HEK293T (cell line): ENCODE measurements at regions not wholly inside any gene's neighbourhood (a gene's known extent, or its start where the extent isn't known, plus 50 kb on each side); places are given as distances from the start of the nearest gene placed in this dataset.

Experiments used
- CTCF ChIA-PET: fragments of 350-600 bp; formaldehyde crosslinking; extraction: SDS; loops from one replicate; lab custom pipeline; 2021; ENCODE audit warnings: antibody characterized with exemption, inconsistent platforms; lab: Yijun Ruan, JAX
- POLR2A ChIA-PET: fragments of 350-600 bp; formaldehyde crosslinking; extraction: SDS; loops from one replicate; lab custom pipeline; 2020; ENCODE audit warnings: antibody characterized with exemption, inconsistent platforms; lab: Yijun Ruan, JAX
- DNase-seq: peaks from one replicate; pipeline ENCODE4 v3.0.0; 2012; ENCODE audit warnings: mixed read lengths; ENCODE audit errors: extremely low spot score
- ARNT ChIP-seq: fragments of 450-650 bp; IDR thresholded peaks from 2 replicates; pipeline ENCODE4 v1.6.1; 2017; ENCODE audit warnings: mild to moderate bottlenecking
- BHLHE40 ChIP-seq: fragments of 450-650 bp; IDR thresholded peaks from 2 replicates; pipeline ENCODE4 v1.6.1; 2016; ENCODE audit warnings: mild to moderate bottlenecking, moderate library complexity, borderline replicate concordance
- CTBP1 ChIP-seq: fragments of 450-650 bp; IDR thresholded peaks from 2 replicates; pipeline ENCODE4 v1.6.1; 2016; ENCODE audit warnings: borderline replicate concordance
- ELF4 ChIP-seq: fragments of 450-650 bp; IDR thresholded peaks from 2 replicates; pipeline ENCODE4 v1.6.1; 2017; ENCODE audit warnings: antibody characterized with exemption
- FOXA1 ChIP-seq: fragments of 450-650 bp; IDR thresholded peaks from 2 replicates; pipeline ENCODE4 v1.6.1; 2016; ENCODE audit warnings: mild to moderate bottlenecking
- FOXK2 ChIP-seq: fragments of 450-650 bp; IDR thresholded peaks from 2 replicates; pipeline ENCODE4 v1.6.1; 2016; ENCODE audit warnings: mild to moderate bottlenecking
- FOXM1 ChIP-seq: fragments of 450-650 bp; IDR thresholded peaks from 2 replicates; pipeline ENCODE4 v1.6.1; 2017; ENCODE audit warnings: mild to moderate bottlenecking, borderline replicate concordance
- HDGF ChIP-seq: fragments of 450-650 bp; IDR thresholded peaks from 2 replicates; pipeline ENCODE4 v1.6.1; 2017; ENCODE audit warnings: antibody characterized with exemption, borderline replicate concordance
- L3MBTL2 ChIP-seq: fragments of 450-650 bp; conservative IDR thresholded peaks from 2 replicates; pipeline ENCODE4 v1.6.1; 2016; ENCODE audit warnings: mild to moderate bottlenecking
- LEF1 ChIP-seq: fragments of 450-650 bp; IDR thresholded peaks from 2 replicates; pipeline ENCODE4 v1.6.1; 2017; ENCODE audit warnings: mild to moderate bottlenecking, borderline replicate concordance
- NFRKB ChIP-seq: fragments of 450-650 bp; IDR thresholded peaks from 2 replicates; pipeline ENCODE4 v1.6.1; 2016; ENCODE audit warnings: mild to moderate bottlenecking, moderate library complexity
- PKNOX1 ChIP-seq: fragments of 450-650 bp; IDR thresholded peaks from 2 replicates; pipeline ENCODE4 v1.6.1; 2016
- SP1 ChIP-seq: fragments of 450-650 bp; IDR thresholded peaks from 2 replicates; pipeline ENCODE4 v1.6.1; 2017
- SUZ12 ChIP-seq: fragments of 450-650 bp; IDR thresholded peaks from 2 replicates; pipeline ENCODE4 v1.6.1; 2016; ENCODE audit warnings: mild to moderate bottlenecking
- TARDBP ChIP-seq: fragments of 450-650 bp; IDR thresholded peaks from 2 replicates; pipeline ENCODE4 v1.6.1; 2016
- ZNF384 ChIP-seq: fragments of 450-650 bp; IDR thresholded peaks from 2 replicates; pipeline ENCODE4 v1.6.1; 2016

- POLR2A ChIA-PET, result no interaction called here
- no peak for TF ChIP-seq ARNT
- no peak for TF ChIP-seq ELF4
- no peak for TF ChIP-seq FOXM1
- no peak for TF ChIP-seq FOXK2
- no peak for TF ChIP-seq TARDBP
- no peak for TF ChIP-seq CTBP1
- no peak for TF ChIP-seq ZNF384
- TF ChIP-seq PKNOX1, result no peak
- TF ChIP-seq SP1, result no peak
- TF ChIP-seq NFRKB, result no peak
- TF ChIP-seq SUZ12, result no peak
- no peak for TF ChIP-seq HDGF
- no peak for TF ChIP-seq FOXA1
- no peak for TF ChIP-seq BHLHE40
- TF ChIP-seq L3MBTL2, result no peak
- TF ChIP-seq LEF1, result no peak
- DNase-seq, result no peak
- CTCF ChIA-PET, result no interaction called here
These were observed 613.5 kb upstream of the MGMT start for GRCh38 chr10:128853537-128853936.

- ChIA-PET CTCF (no interaction called here), POLR2A (no interaction called here)
- TF ChIP-seq FOXM1 (no peak), ELF4 (no peak), FOXA1 (no peak), CTBP1 (no peak), SP1 (no peak)
- no peak for DNase-seq
These were observed 612.8 kb upstream of the MGMT start for GRCh38 chr10:128854204-128854603.

- no peak for TF ChIP-seq FOXA1
- TF ChIP-seq CTBP1, result no peak
- no peak for TF ChIP-seq SUZ12
- TF ChIP-seq TARDBP, result no peak
- TF ChIP-seq ARNT, result no peak
- no peak for TF ChIP-seq NFRKB
- TF ChIP-seq PKNOX1, result no peak
- no peak for TF ChIP-seq L3MBTL2
- ChIA-PET POLR2A (no interaction called here), CTCF (no interaction called here)
- DNase-seq, result no peak
These were observed 612.1 kb upstream of the MGMT start for GRCh38 chr10:128854963-128855362.

GRCh38 chr10:128855618-128856428, 611.2 kb upstream of the MGMT start:
- no peak for TF ChIP-seq BHLHE40
- TF ChIP-seq ELF4, result no peak
- CTCF ChIA-PET, result no interaction called here
- POLR2A ChIA-PET, result no interaction called here
- no peak for DNase-seq

- peak; percentile 44 for DNase-seq
- CTCF ChIA-PET, result interaction anchor here (0.8 to 1.1 kb wide), 2 partner anchors 226 to 872 kb away, joined by 3 to 4 read pairs; no protein-coding TSS in a partner anchor
- no peak for TF ChIP-seq SP1
- TF ChIP-seq CTBP1, result no peak
- no peak for TF ChIP-seq PKNOX1
- TF ChIP-seq SUZ12, result no peak
- no peak for TF ChIP-seq HDGF
- no peak for TF ChIP-seq TARDBP
- TF ChIP-seq ZNF384, result no peak
- TF ChIP-seq FOXK2, result no peak
- TF ChIP-seq L3MBTL2, result no peak
- TF ChIP-seq BHLHE40, result no peak
- no peak for TF ChIP-seq FOXM1
- POLR2A ChIA-PET, result no interaction called here
These were observed 607.2 kb upstream of the MGMT start for GRCh38 chr10:128859738-128860386.

- POLR2A ChIA-PET, result no interaction called here
- no peak for DNase-seq
- CTCF ChIA-PET, result interaction anchor here (0.8 to 1.1 kb wide), 2 partner anchors 227 to 873 kb away, joined by 3 to 4 read pairs; no protein-coding TSS in a partner anchor
- TF ChIP-seq FOXM1, result no peak
- no peak for TF ChIP-seq FOXK2
- no peak for TF ChIP-seq BHLHE40
- TF ChIP-seq FOXA1, result no peak
- no peak for TF ChIP-seq SUZ12
- no peak for TF ChIP-seq L3MBTL2
- TF ChIP-seq PKNOX1, result no peak
- no peak for TF ChIP-seq ARNT
- no peak for TF ChIP-seq ELF4
- no peak for TF ChIP-seq LEF1
- no peak for TF ChIP-seq HDGF
- no peak for TF ChIP-seq ZNF384
These were observed 606.5 kb upstream of the MGMT start for GRCh38 chr10:128860574-128860973.
